LNCaP clone FGC (cell line): ENCODE measurements at regions not wholly inside any gene's neighbourhood (a gene's known extent, or its start where the extent isn't known, plus 50 kb on each side); places are given as distances from the start of the nearest gene placed in this dataset.

Experiments used
- DNase-seq: peaks from one replicate; pipeline ENCODE4 v3.0.0-alpha.2; 2011; ENCODE audit warnings: low read depth
- H3K4me3 ChIP-seq: 2 replicates; pipeline ENCODE4 v1.5.1; 2011; ENCODE audit warnings: mild to moderate bottlenecking, low read depth, low read length, control low read depth
- TF ChIP-seq, protein P1 (sequence below): IDR thresholded peaks from 2 replicates; pipeline ENCODE4 v1.5.1; 2012; ENCODE audit warnings: mild to moderate bottlenecking; ENCODE audit not compliant: control insufficient read depth, insufficient read depth; ENCODE audit errors: extremely low read depth

DNA sequence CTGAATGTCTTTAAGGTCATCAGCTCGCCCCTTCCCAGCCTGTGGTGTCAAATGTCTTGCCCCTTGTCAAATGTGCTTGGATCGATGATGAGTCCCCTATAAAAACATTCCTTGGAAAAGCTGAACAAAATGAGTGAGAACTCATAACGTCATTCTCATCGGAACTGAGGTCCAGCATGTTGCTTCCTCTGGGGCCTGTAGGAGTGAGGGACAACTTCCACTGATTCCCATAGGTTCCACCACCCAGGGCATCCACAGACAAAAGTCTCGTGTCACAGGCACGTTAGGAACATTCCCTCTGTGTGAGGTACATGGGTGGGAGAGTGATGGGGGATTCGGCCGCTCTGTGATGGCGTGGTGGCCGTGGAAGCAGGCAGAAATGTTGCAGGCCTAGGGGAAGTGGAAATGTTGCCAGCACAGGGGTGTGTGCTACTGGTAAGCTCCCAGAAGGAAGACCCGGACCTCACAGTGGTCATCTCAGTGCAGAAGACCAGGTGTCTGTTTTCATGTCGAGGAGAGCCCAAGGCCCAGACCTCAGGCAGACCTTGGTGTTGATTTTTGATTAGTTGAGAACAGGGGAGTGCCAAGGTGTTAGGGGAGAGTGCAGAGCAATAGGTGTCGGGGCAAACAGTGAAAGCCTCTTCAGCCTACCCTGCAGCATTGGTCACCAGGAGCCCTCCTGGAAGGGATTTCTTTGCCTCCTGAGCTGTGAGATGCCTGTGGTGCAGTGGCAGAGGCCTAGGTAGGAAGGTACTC is 96.8 kb downstream of the SNRPN start:
- TF ChIP-seq, protein P1, sequence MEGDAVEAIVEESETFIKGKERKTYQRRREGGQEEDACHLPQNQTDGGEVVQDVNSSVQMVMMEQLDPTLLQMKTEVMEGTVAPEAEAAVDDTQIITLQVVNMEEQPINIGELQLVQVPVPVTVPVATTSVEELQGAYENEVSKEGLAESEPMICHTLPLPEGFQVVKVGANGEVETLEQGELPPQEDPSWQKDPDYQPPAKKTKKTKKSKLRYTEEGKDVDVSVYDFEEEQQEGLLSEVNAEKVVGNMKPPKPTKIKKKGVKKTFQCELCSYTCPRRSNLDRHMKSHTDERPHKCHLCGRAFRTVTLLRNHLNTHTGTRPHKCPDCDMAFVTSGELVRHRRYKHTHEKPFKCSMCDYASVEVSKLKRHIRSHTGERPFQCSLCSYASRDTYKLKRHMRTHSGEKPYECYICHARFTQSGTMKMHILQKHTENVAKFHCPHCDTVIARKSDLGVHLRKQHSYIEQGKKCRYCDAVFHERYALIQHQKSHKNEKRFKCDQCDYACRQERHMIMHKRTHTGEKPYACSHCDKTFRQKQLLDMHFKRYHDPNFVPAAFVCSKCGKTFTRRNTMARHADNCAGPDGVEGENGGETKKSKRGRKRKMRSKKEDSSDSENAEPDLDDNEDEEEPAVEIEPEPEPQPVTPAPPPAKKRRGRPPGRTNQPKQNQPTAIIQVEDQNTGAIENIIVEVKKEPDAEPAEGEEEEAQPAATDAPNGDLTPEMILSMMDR, result no peak
- DNase-seq, result no peak

DNA sequence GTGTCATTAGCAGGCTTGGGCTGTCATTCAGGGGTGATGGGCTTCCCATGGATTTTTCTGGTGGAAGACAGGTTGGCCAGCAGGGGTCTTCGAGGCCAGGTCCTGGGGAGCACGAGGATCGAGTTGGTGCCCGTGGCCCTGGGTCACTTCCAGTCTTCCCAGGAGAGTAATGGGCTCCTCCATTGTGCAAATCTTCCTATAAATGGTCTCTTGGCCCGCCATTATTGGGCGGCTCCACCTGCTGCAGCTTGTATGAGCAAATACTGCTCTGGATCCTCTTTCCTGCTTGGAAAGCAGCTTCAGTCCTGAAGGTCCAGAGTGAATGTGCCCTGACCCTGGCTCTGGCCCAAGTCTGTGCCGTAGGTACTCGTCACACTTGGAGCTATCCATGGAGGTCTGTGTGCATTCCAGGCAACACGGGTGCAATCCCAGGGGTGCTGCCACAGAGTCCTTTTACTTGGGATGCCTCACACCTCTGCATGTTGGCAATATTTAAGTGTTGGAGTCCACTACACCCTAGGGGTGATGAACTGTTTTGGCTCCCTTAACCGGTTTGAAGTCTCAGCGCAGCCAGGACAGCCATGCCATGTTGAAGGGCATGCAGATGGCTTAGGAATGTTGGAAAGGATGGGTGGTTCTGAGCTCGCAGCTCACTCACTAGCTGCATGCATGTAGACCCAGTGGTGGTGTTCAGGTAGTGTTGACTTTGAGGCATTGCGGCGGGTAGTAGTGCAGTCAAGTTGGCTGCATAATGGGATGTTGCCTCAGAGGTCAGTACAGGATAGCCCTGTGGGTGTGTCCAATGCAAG is 97.6 kb downstream of the SNRPN start:
- TF ChIP-seq, protein P1, result no peak
- H3K4me3 ChIP-seq, result no peak overlapping the region
- no peak for DNase-seq

More for the DNA sequence above, 96.8 kb downstream of the SNRPN start:
- no peak overlapping the region for H3K4me3 ChIP-seq

DNA sequence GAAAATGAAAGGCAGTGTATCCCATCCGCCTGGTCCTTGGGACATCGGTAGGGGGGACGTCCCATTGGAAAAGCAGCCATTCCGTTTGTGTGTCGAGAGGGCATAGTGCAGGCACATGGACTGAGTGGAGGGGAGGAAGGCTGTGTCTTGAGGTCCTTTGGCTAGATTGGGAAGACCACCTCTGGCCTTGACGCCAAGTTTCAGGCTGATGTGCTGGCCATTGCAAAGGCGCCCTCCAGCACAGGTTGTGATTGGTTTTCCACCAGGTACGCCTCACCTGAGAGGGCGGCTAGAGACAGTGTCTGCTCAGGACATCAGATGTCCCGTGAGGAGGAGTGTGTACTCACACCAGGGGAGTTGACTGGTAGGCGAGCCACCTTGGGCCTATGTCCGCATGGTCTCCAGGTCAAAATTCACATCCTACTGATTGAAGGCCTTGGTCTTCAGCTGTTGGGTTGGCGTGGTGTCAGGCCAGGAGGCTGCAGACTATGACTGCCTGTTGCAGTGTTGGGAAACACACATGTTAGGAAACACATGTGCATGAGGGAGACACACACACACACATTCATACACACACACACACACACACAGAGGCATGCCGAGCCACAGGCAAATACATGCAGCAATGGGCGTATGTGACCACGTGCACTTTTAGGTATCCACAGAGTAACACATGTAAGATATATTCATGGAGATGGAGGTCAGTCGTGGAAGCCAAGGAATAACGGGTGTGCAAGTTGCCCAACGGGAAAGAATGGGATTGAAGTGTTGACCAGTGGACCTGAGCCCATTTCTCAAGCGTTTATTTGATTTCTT is 98.4 kb downstream of the SNRPN start:
- no peak for DNase-seq
- TF ChIP-seq, protein P1, result no peak
- H3K4me3 ChIP-seq, result no peak overlapping the region

DNA sequence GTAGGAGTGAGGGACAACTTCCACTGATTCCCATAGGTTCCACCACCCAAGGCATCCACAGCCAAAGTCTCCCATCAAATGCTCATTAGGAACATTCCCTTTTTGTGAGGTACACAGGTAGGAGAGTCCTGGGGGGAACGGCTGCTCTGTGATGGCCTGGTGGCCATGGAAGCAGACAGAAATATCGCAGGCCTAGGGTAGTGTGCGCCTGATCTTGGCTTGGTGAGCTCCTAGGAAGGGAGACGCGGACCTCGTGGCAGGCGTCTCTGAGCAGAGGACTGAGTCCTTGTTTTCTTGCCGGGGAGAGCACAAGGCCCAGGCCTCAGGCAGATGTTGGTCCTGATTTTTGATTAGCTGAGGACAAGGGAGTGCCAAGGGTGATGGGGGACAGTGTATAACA is 99.5 kb downstream of the SNRPN start:
- DNase-seq, result no peak
- TF ChIP-seq, protein P1, result no peak
- H3K4me3 ChIP-seq, result no peak overlapping the region

DNA sequence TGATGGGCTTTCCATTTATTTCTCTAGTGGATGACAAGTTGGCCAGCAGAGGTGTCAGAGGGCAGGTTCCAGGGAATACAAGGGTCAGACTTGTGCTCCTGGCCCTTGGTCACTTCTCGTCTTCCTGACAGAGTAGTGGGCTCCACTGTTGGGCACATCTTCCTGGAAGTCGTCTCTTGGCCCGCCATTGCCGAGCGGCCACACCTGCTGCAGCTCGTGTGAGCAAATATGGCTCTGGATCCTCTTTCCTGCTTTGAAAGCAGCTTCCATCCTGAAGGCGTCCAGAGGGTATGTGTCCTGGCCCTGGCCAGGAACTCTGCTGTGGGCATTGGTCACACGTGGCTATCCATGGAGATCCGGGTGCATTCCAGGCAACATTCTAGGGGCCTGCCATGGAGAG is 100.2 kb downstream of the SNRPN start:
- DNase-seq, result no peak
- TF ChIP-seq, protein P1, result no peak

DNA sequence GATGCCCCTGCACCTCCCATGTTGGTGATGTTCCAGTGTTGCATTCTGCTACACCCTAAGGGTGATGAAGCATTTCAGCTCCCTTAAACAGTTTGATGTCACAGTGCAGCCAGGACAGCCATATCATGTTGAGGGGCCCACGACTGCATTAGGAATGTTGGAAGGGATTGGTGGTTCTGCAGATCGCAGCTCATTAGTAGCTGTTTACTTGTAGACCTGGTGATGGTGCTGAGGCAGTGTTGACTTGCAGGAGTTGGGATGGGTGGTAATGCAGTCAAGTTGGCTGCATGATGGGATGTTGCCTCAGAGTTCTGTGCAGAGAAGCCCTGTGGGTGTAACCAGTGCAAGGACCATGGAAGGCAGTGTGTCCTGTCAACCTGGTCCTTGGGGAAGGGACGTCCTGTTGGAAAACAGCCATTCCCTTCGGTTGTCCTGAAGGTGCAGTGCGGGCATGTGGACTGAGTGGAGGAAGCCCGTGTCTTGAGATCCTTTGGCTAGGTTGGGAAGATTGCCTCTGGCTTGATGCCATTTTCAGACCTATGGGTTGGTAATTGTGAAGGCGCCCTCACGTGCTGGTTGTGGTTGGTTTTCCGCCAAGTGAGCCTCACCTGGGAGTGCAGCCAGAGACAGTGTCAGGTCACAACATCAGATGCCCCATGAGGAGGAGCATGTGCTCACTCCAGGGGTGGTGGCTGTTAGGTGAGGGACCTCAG is 100.7 kb downstream of the SNRPN start:
- TF ChIP-seq, protein P1, result no peak
- DNase-seq, result no peak
- no peak overlapping the region for H3K4me3 ChIP-seq

More for the DNA sequence above, 100.2 kb downstream of the SNRPN start:
- no peak overlapping the region for H3K4me3 ChIP-seq
